ENCODE measurements at regions not wholly inside any gene's neighbourhood (a gene's known extent, or its start where the extent isn't known, plus 50 kb on each side); places are given as distances from the start of the nearest gene placed in this dataset.

DNA sequence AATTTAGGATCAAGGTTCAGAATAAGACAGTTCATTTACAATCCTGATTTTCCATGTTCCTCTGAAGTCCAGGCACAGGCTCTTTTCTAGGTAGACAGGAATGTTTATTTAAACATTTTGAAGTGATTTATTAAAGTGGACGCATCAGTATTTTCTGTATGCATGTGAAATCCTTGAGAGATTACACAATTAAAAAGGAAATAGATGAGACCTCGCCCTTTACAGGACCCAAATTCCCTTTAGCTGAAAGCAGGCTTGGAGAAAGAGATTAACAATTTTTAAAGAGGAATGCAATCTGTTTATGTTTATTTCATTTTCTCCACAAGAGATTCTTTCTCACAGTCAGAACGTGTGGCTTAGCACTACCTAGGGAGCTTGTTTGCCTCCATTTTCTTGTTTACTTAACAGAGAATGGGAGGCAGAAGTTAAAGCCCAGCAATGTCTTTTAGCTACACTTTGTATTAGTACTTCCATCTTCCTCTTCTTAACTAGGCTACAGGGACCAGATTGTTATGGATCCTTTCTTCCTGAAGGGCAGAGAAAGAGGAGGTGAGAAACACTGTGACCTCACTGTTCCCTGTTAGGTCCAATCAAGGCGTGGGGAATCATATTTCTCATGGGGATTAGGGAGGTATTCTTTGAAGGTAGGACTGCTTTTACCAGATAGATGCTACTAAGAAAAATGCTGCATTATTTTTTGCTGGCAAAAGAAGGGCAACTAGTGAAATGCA lies 416.0 kb downstream of the SH3GL2 start:
- TF ChIP-seq EZH2 (IDR thresholded peaks at IDR 0.05; ENCODE audit: insufficient read depth, low read length) = no peak
- TF ChIP-seq, protein P1, sequence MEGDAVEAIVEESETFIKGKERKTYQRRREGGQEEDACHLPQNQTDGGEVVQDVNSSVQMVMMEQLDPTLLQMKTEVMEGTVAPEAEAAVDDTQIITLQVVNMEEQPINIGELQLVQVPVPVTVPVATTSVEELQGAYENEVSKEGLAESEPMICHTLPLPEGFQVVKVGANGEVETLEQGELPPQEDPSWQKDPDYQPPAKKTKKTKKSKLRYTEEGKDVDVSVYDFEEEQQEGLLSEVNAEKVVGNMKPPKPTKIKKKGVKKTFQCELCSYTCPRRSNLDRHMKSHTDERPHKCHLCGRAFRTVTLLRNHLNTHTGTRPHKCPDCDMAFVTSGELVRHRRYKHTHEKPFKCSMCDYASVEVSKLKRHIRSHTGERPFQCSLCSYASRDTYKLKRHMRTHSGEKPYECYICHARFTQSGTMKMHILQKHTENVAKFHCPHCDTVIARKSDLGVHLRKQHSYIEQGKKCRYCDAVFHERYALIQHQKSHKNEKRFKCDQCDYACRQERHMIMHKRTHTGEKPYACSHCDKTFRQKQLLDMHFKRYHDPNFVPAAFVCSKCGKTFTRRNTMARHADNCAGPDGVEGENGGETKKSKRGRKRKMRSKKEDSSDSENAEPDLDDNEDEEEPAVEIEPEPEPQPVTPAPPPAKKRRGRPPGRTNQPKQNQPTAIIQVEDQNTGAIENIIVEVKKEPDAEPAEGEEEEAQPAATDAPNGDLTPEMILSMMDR (IDR thresholded peaks at IDR 0.05; ENCODE audit: insufficient read depth, low read depth, low read length) = no peak

All from astrocyte (in vitro differentiated cells and primary cell).